ENCODE measurements at regions not wholly inside any gene's neighbourhood (a gene's known extent, or its start where the extent isn't known, plus 50 kb on each side); places are given as distances from the start of the nearest gene placed in this dataset.
"Not testable (repeated sequence)": the region's sequence is repeated elsewhere in the genome, so short reads cannot be mapped to it uniquely, and the experiment has no call there.

DNA sequence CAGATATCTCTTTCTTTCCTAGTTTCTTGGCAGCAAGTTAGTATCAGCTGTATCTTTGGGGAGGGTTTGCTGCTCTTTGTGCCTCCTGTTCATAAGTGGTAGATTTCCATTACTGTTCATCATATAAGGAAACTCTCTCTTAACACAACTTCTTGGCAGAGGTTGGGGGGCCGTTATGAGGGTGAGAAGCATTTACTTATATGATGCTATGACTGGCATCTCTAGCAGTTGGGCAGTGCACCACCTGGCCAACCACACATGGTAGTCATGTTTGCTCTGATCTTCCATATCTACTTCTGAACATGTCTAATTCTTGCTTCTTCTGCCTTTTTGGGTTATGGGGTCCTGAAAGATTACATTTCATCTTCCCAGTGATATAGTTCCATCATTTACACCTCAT is 282.2 kb downstream of the CYRIA start:
- TF ChIP-seq, protein P1, sequence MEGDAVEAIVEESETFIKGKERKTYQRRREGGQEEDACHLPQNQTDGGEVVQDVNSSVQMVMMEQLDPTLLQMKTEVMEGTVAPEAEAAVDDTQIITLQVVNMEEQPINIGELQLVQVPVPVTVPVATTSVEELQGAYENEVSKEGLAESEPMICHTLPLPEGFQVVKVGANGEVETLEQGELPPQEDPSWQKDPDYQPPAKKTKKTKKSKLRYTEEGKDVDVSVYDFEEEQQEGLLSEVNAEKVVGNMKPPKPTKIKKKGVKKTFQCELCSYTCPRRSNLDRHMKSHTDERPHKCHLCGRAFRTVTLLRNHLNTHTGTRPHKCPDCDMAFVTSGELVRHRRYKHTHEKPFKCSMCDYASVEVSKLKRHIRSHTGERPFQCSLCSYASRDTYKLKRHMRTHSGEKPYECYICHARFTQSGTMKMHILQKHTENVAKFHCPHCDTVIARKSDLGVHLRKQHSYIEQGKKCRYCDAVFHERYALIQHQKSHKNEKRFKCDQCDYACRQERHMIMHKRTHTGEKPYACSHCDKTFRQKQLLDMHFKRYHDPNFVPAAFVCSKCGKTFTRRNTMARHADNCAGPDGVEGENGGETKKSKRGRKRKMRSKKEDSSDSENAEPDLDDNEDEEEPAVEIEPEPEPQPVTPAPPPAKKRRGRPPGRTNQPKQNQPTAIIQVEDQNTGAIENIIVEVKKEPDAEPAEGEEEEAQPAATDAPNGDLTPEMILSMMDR (IDR thresholded peaks at IDR 0.05), result no peak
- no peak for DNase-seq (ENCODE audit: low spot score)
- Histone ChIP-seq H3K4me3 (no peak overlapping the region), H3K27me3 (no peaks in the 10 kb centered on the region), H3K9me3 (no peaks in the 10 kb centered on the region), H3K4me1 (peaks cover 0 to 11% of the 10 kb centered on the region in 2 donors), H3K27ac (no peak overlapping the region), H3K36me3 (no peaks in the 10 kb centered on the region)

GRCh38 chr2:16382451-16382850 is 283.2 kb downstream of the CYRIA start:
- H3K36me3 ChIP-seq, result no peaks in the 10 kb centered on the region

GRCh38 chr2:16381511-16381910 is 284.1 kb downstream of the CYRIA start:
- H3K4me3 ChIP-seq, result no peak overlapping the region
- H3K27ac ChIP-seq, result no peak overlapping the region
- TF ChIP-seq, protein P1 (IDR thresholded peaks at IDR 0.05), result no peak
- H3K36me3 ChIP-seq, result no peaks in the 10 kb centered on the region
- no peaks in the 10 kb centered on the region for H3K9me3 ChIP-seq
- no peak for DNase-seq (ENCODE audit: low spot score)
- peaks cover 0 to 8% of the 10 kb centered on the region in 2 donors for H3K4me1 ChIP-seq
- no peaks in the 10 kb centered on the region for H3K27me3 ChIP-seq

More at GRCh38 chr2:16382451-16382850, 283.2 kb downstream of the CYRIA start:
- Histone ChIP-seq H3K4me1 (peaks cover 0 to 11% of the 10 kb centered on the region in 2 donors), H3K9me3 (no peaks in the 10 kb centered on the region), H3K4me3 (no peak overlapping the region), H3K27me3 (no peaks in the 10 kb centered on the region), H3K27ac (no peak overlapping the region)
- no peak for DNase-seq (ENCODE audit: low spot score)
- TF ChIP-seq, protein P1 (IDR thresholded peaks at IDR 0.05), result no peak

GRCh38 chr2:16379901-16380300 is 285.7 kb downstream of the CYRIA start:
- not testable (repeated sequence) for DNase-seq (ENCODE audit: low spot score); H3K4me3 ChIP-seq; H3K36me3 ChIP-seq; H3K4me1 ChIP-seq; H3K9me3 ChIP-seq; H3K27ac ChIP-seq; H3K27me3 ChIP-seq

- not testable (repeated sequence) for H3K27me3 ChIP-seq; H3K9me3 ChIP-seq; H3K4me3 ChIP-seq; H3K27ac ChIP-seq; DNase-seq (ENCODE audit: low spot score); H3K36me3 ChIP-seq; H3K4me1 ChIP-seq
Observed at GRCh38 chr2:16379061-16379460, 286.6 kb downstream of the CYRIA start.

GRCh38 chr2:16378031-16378430 is 287.6 kb downstream of the CYRIA start:
- TF ChIP-seq, protein P1 (IDR thresholded peaks at IDR 0.05), result no peak
- H3K27ac ChIP-seq, result no peak overlapping the region
- no peak for DNase-seq (ENCODE audit: low spot score)
- H3K4me3 ChIP-seq, result no peak overlapping the region
- no peaks in the 10 kb centered on the region for H3K9me3 ChIP-seq
- H3K4me1 ChIP-seq, result no peaks in the 10 kb centered on the region
- H3K36me3 ChIP-seq, result no peaks in the 10 kb centered on the region
- H3K27me3 ChIP-seq, result no peaks in the 10 kb centered on the region

DNA sequence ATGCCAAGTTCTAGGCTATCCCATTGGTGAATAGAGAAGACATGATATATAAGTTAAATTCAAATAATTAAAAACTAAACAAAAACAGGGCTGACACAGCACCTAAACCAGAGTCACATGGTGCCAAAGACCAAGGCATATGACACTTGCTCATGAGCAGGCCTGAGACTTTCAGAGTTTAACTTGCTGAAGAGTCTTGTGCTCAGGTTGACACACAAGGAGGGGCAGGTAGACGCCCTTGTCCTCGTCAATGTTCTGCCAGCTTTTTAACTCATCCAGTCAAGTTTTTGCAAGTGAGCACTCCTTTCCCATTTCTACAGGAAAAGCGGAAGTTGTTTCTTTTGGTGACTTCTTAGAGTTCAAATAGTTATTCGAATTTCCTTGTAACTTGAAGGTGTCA is 289.7 kb downstream of the CYRIA start:
- no peaks in the 10 kb centered on the region for H3K36me3 ChIP-seq
- H3K4me3 ChIP-seq, result no peak overlapping the region
- no peak overlapping the region for H3K27ac ChIP-seq
- H3K4me1 ChIP-seq, result no peaks in the 10 kb centered on the region
- DNase-seq (ENCODE audit: low spot score), result no peak
- H3K27me3 ChIP-seq, result no peaks in the 10 kb centered on the region
- no peaks in the 10 kb centered on the region for H3K9me3 ChIP-seq
- TF ChIP-seq, protein P1 (IDR thresholded peaks at IDR 0.05), result no peak
